HepG2 (cell line): ENCODE measurements at regions not wholly inside any gene's neighbourhood (a gene's known extent, or its start where the extent isn't known, plus 50 kb on each side); places are given as distances from the start of the nearest gene placed in this dataset.

Source experiments
- ATAC-seq: fragments of 200-7000 bp; cut with Tn5 transposase; 3 replicates; pipeline ENCODE4 v1.9.1; 2020; ENCODE audit warnings: mild to moderate bottlenecking, moderate library complexity
- BruUV-seq: library from RNA; stranded (reverse); fragments of 400-500 nt; replicated peaks from 2 replicates; lab custom pipeline; 2021; lab: Mats Ljungman, UMichigan
- CTCF ChIA-PET: fragments of 300-600 bp; formaldehyde crosslinking; extraction: SDS; loops from one replicate; lab custom pipeline; 2021; ENCODE audit warnings: low total read pairs, inconsistent platforms, low intra/inter-chr PET ratio; lab: Yijun Ruan, JAX
- POLR2A ChIA-PET: fragments of 350-600 bp; sonication (Branson Sonifier 250); formaldehyde crosslinking; loops from one replicate; lab custom pipeline; 2020; ENCODE audit warnings: antibody characterized with exemption, inconsistent platforms; lab: Yijun Ruan, JAX
- DNase-seq: peaks from one replicate; pipeline ENCODE4 v3.0.0-alpha.2; 2015; ENCODE audit warnings: low spot score
- FAIRE-seq: peaks from 3 replicates; lab custom pipeline; 2011; peaks lifted over from hg19 to GRCh38; lab: Jason Lieb, UNC
- H2AFZ ChIP-seq: one replicate; pipeline ENCODE4 v1.6.1; 2011; ENCODE audit warnings: low read length, inconsistent platforms
- H3K27ac ChIP-seq: fragments of 300-600 bp; 3 replicates; pipeline ENCODE4 v1.8.0; 2011; ENCODE audit warnings: mixed run types, mild to moderate bottlenecking, mixed read lengths, low read length, inconsistent platforms; ENCODE audit not compliant: insufficient read depth; ENCODE audit errors: extremely low read length
- H3K27me3 ChIP-seq, 2 experiments: fragments of 200-600 bp in 1 of 2; 2 replicates in 1 of 2; 3 replicates in 1 of 2; pipeline versions ENCODE4 v1.6.0 to v1.8.0; 2011; ENCODE audit warnings: low read length in 2 of 2, mild to moderate bottlenecking in 2 of 2, moderate library complexity in 2 of 2, inconsistent platforms in 1 of 2; ENCODE audit not compliant: insufficient read depth in 2 of 2, control insufficient read depth in 1 of 2
- H3K36me3 ChIP-seq, 2 experiments: fragments of 200-600 bp in 1 of 2; replicated peaks in 1 of 2; 2 replicates in 1 of 2; 3 replicates in 1 of 2; pipeline versions ENCODE4 v1.5.1 to v1.8.0; 2011; ENCODE audit warnings: low read length in 2 of 2, inconsistent platforms in 1 of 2; ENCODE audit not compliant: insufficient read depth in 2 of 2, control insufficient read depth in 1 of 2
- H3K4me1 ChIP-seq: 2 replicates; pipeline ENCODE4 v1.5.1; 2012; ENCODE audit warnings: low read length, inconsistent platforms; ENCODE audit not compliant: insufficient read depth
- H3K4me2 ChIP-seq: 2 replicates; pipeline ENCODE4 v1.6.0; 2011; ENCODE audit warnings: low read depth, low read length, inconsistent platforms
- H3K4me3 ChIP-seq, 3 experiments: fragments of 200-600 bp in 1 of 3; sonication (generic), shearing (Covaris generic) in 1 of 3; replicated peaks in 1 of 3; 2 replicates each; pipeline ENCODE4 v1.5.1; 2011 to 2016; ENCODE audit warnings: low read length in 3 of 3, inconsistent platforms in 2 of 3, low read depth in 2 of 3, mild to moderate bottlenecking in 2 of 3, control low read depth in 1 of 3, mixed read lengths in 1 of 3; ENCODE audit not compliant: insufficient read depth in 1 of 3
- H3K79me2 ChIP-seq: one replicate; pipeline ENCODE4 v1.6.1; 2011; ENCODE audit warnings: low read length, inconsistent platforms; ENCODE audit not compliant: insufficient read depth
- H3K9ac ChIP-seq: 2 replicates; pipeline ENCODE4 v1.6.0; 2011; ENCODE audit warnings: mild to moderate bottlenecking, low read depth, low read length, inconsistent platforms; ENCODE audit not compliant: insufficient read depth
- H3K9me3 ChIP-seq: 2 replicates; pipeline ENCODE4 v1.5.1; 2012; ENCODE audit warnings: mild to moderate bottlenecking, low read length
- H4K20me1 ChIP-seq: 2 replicates; pipeline ENCODE4 v1.6.0; 2011; ENCODE audit warnings: inconsistent platforms, mild to moderate bottlenecking, low read length, moderate library complexity; ENCODE audit not compliant: insufficient read depth
- FOXA1 ChIP-seq, 2 experiments: fragments of 450-650 bp in 1 of 2; sonication (generic) in 1 of 2; formaldehyde crosslinking in 1 of 2; IDR thresholded peaks; 2 replicates each; pipeline versions ENCODE4 v1.4.0 to v1.6.1; 2016 to 2020; ENCODE audit warnings: missing genetic modification reagents in 1 of 2
- HDAC1 ChIP-seq: sonication (generic); formaldehyde crosslinking; IDR thresholded peaks from 2 replicates; pipeline ENCODE4 v1.5.1; 2020; ENCODE audit warnings: mild to moderate bottlenecking, missing genetic modification reagents
- NFAT5 ChIP-seq: sonication (generic); formaldehyde crosslinking; IDR thresholded peaks from 2 replicates; pipeline ENCODE4 v1.4.0; 2020; ENCODE audit warnings: missing genetic modification reagents
- ZNF207 ChIP-seq: fragments of 450-650 bp; IDR thresholded peaks from 2 replicates; pipeline ENCODE4 v1.6.1; 2016; ENCODE audit warnings: antibody characterized with exemption, borderline replicate concordance
- ZNF607 ChIP-seq: sonication (generic); formaldehyde crosslinking; IDR thresholded peaks from 2 replicates; pipeline ENCODE4 v1.5.1; 2020; ENCODE audit warnings: missing genetic modification reagents, mild to moderate bottlenecking, borderline replicate concordance
- ZNF747 ChIP-seq: sonication (generic); formaldehyde crosslinking; IDR thresholded peaks from 2 replicates; pipeline ENCODE4 v1.8.1; 2023; ENCODE audit warnings: missing genetic modification reagents, mild to moderate bottlenecking, borderline replicate concordance
- ZNF839 ChIP-seq: sonication (generic); formaldehyde crosslinking; IDR thresholded peaks from 2 replicates; pipeline ENCODE4 v1.4.0; 2020; ENCODE audit warnings: missing genetic modification reagents, mild to moderate bottlenecking, borderline replicate concordance
- WGBS: methylation state at CpG from one replicate; pipeline ENCODE4 v1.1.6; 2017; ENCODE audit warnings: low lambda C conversion rate; 5-methylcytosine and 5-hydroxymethylcytosine counted together
- in situ Hi-C: cut with HindIII; loops from 2 replicates; pipeline ENCODE4 v1.10.0; 2017; ENCODE audit warnings: low pct_unique_long_range_greater_than_20kb; ENCODE audit not compliant: extremely low pct_ligation_motif_present
- intact Hi-C: fragments of 100-400 bp; cut with micrococcal nuclease; formaldehyde crosslinking; loops from one replicate; pipeline ENCODE4 v1.10.0; 2022; ENCODE audit not compliant: unreplicated experiment
- TF ChIP-seq, protein P1 (sequence below): sonication (generic); formaldehyde crosslinking; IDR thresholded peaks from 2 replicates; pipeline ENCODE4 v1.4.0; 2020; ENCODE audit warnings: missing genetic modification reagents
- TF ChIP-seq, protein P2 (sequence below), 2 experiments: sonication (generic) in 1 of 2; formaldehyde crosslinking in 1 of 2; IDR thresholded peaks; 2 replicates each; pipeline versions ENCODE4 v1.5.1 to v1.6.1; 2011 to 2020; ENCODE audit warnings: borderline replicate concordance in 1 of 2, low read depth in 1 of 2, low read length in 1 of 2, mild to moderate bottlenecking in 1 of 2, missing genetic modification reagents in 1 of 2, moderate library complexity in 1 of 2

- no peak for TF ChIP-seq FOXA1 (IDR thresholded peaks at IDR 0.05)
- no peak for TF ChIP-seq FOXA1 (CRISPR knock-in tag; IDR thresholded peaks at IDR 0.05)
- TF ChIP-seq, protein P1, sequence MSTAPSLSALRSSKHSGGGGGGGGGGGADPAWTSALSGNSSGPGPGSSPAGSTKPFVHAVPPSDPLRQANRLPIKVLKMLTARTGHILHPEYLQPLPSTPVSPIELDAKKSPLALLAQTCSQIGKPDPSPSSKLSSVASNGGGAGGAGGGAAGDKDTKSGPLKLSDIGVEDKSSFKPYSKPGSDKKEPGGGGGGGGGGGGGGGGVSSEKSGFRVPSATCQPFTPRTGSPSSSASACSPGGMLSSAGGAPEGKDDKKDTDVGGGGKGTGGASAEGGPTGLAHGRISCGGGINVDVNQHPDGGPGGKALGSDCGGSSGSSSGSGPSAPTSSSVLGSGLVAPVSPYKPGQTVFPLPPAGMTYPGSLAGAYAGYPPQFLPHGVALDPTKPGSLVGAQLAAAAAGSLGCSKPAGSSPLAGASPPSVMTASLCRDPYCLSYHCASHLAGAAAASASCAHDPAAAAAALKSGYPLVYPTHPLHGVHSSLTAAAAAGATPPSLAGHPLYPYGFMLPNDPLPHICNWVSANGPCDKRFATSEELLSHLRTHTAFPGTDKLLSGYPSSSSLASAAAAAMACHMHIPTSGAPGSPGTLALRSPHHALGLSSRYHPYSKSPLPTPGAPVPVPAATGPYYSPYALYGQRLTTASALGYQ (CRISPR knock-in tag), result no peak
- TF ChIP-seq HDAC1 (CRISPR knock-in tag), result no peak
- TF ChIP-seq ZNF747, result no peak
- TF ChIP-seq ZNF207, result no peak
Observed at GRCh38 chr1:39122056-39122455, 82.4 kb upstream of the MACF1 start (continued).

- ChIA-PET POLR2A (no interaction called here), CTCF (no interaction called here)
- no TSS peak for BruUV-seq
- Histone ChIP-seq H2AFZ (no peak overlapping the region), H3K4me1 (peaks cover 14% of the 10 kb centered on the region), H3K9me3 (no peaks in the 10 kb centered on the region), H4K20me1 (no peaks in the 10 kb centered on the region), H3K79me2 (peaks cover 2% of the 10 kb centered on the region), H3K36me3 (peaks cover 0 to 3% of the 10 kb centered on the region in 2 experiments; a peak in 1 of 5 replicates), H3K27me3 (no peaks in the 10 kb centered on the region), H3K9ac (no peak overlapping the region), H3K4me3 (no peak overlapping the region), H3K4me2 (no peak overlapping the region), H3K27ac (no peak overlapping the region)
- FAIRE-seq (no peak), DNase-seq (no peak), ATAC-seq (no peak)
- WGBS, result 94% methylated on average over 1 of the region's 1 CpG
- in situ Hi-C loops, result no loop called here
- intact Hi-C loops, result no loop called here
- TF ChIP-seq, protein P2, sequence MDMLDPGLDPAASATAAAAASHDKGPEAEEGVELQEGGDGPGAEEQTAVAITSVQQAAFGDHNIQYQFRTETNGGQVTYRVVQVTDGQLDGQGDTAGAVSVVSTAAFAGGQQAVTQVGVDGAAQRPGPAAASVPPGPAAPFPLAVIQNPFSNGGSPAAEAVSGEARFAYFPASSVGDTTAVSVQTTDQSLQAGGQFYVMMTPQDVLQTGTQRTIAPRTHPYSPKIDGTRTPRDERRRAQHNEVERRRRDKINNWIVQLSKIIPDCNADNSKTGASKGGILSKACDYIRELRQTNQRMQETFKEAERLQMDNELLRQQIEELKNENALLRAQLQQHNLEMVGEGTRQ (IDR thresholded peaks at IDR 0.05; ENCODE audit: low read depth, low read length), result no peak
- TF ChIP-seq, protein P2 (CRISPR knock-in tag; IDR thresholded peaks at IDR 0.05; ENCODE audit: borderline replicate concordance), result no peak
- TF ChIP-seq NFAT5 (CRISPR knock-in tag) (no peak), ZNF607 (CRISPR knock-in tag) (no peak), ZNF839 (CRISPR knock-in tag) (no peak)
Observed at GRCh38 chr1:39124282-39124681, 80.2 kb upstream of the MACF1 start.
